SK-N-SH (cell line): ENCODE measurements at regions not wholly inside any gene's neighbourhood (a gene's known extent, or its start where the extent isn't known, plus 50 kb on each side); places are given as distances from the start of the nearest gene placed in this dataset.
A peak's percentile ranks its signal among the peaks of the same experiment; 100 is the strongest.

Experiments
- CTCF ChIA-PET: fragments of 300-600, 350-600 bp; formaldehyde crosslinking; extraction: SDS; loops from one replicate; lab custom pipeline; 2021; lab: Yijun Ruan, JAX
- POLR2A ChIA-PET: fragments of 350-600 bp; sonication (Branson Sonifier 250); formaldehyde crosslinking; extraction: SDS; loops from one replicate; lab custom pipeline; 2020; ENCODE audit warnings: antibody characterized with exemption, inconsistent platforms; lab: Yijun Ruan, JAX
- DNase-seq: peaks from one replicate; pipeline ENCODE4 v3.0.0; 2012
- H2AFZ ChIP-seq: fragments of 200-600 bp; sonication (generic); 2 replicates; pipeline ENCODE4 v1.8.1; 2016; ENCODE audit warnings: antibody characterized with exemption, mild to moderate bottlenecking, low read depth
- H3F3A ChIP-seq: fragments of 200-600 bp; sonication (generic); replicated peaks from 2 replicates; pipeline ENCODE3; 2016; ENCODE audit warnings: antibody characterized with exemption, mild to moderate bottlenecking; ENCODE audit not compliant: insufficient read depth
- H3K27ac ChIP-seq, 2 experiments: fragments of 200-500 bp in 1 of 2; fragments of 200-600 bp in 1 of 2; sonication (Bioruptor generic) in 1 of 2; sonication (generic), shearing (Covaris generic) in 1 of 2; 2 replicates each; pipeline versions ENCODE4 v1.5.1 to v1.6.1; 2014 to 2016; ENCODE audit warnings: low read depth in 2 of 2, inconsistent platforms in 1 of 2, low read length in 1 of 2, mild to moderate bottlenecking in 1 of 2, mixed read lengths in 1 of 2
- H3K27me3 ChIP-seq: fragments of 200-600 bp; sonication (generic), shearing (Covaris generic); 2 replicates; pipeline ENCODE4 v1.6.1; 2016; ENCODE audit warnings: mixed run types; ENCODE audit not compliant: insufficient read depth
- H3K36me3 ChIP-seq, 2 experiments: fragments of 200-500 bp in 1 of 2; fragments of 200-600 bp in 1 of 2; sonication (Bioruptor generic) in 1 of 2; sonication (generic) in 1 of 2; replicated peaks in 1 of 2; 2 replicates each; pipeline versions ENCODE3 to v1.5.1; 2014 to 2016; ENCODE audit warnings: low read length in 1 of 2, mild to moderate bottlenecking in 1 of 2; ENCODE audit not compliant: insufficient read depth in 2 of 2, control insufficient read depth in 1 of 2
- H3K4me1 ChIP-seq, 2 experiments: fragments of 200-500 bp in 1 of 2; fragments of 200-600 bp in 1 of 2; sonication (Bioruptor generic) in 1 of 2; sonication (generic), shearing (Covaris generic) in 1 of 2; 2 replicates each; pipeline versions ENCODE4 v1.5.1 to v1.6.1; 2014 to 2016; ENCODE audit warnings: low read depth in 1 of 2, low read length in 1 of 2, mixed run types in 1 of 2; ENCODE audit not compliant: insufficient read depth in 2 of 2, control insufficient read depth in 1 of 2
- H3K4me2 ChIP-seq: fragments of 200-600 bp; sonication (generic), shearing (Covaris generic); 2 replicates; pipeline ENCODE4 v1.6.1; 2017; ENCODE audit warnings: mixed run types
- H3K4me3 ChIP-seq, 2 experiments: fragments of 200-500 bp in 1 of 2; fragments of 200-600 bp in 1 of 2; sonication (Bioruptor generic) in 1 of 2; sonication (generic), shearing (Covaris generic) in 1 of 2; 2 replicates each; pipeline versions ENCODE4 v1.5.1 to v1.8.1; 2014 to 2016; ENCODE audit warnings: low read depth in 2 of 2, inconsistent platforms in 1 of 2, low read length in 1 of 2, mild to moderate bottlenecking in 1 of 2, mixed read lengths in 1 of 2, moderate library complexity in 1 of 2
- H3K79me2 ChIP-seq: fragments of 200-600 bp; sonication (generic); 2 replicates; pipeline ENCODE4 v1.8.1; 2017; ENCODE audit warnings: mild to moderate bottlenecking; ENCODE audit not compliant: insufficient read depth
- H3K9ac ChIP-seq: fragments of 200-600 bp; sonication (generic); 2 replicates; pipeline ENCODE4 v1.6.1; 2017; ENCODE audit warnings: mixed run types
- H3K9me2 ChIP-seq: fragments of 200-600 bp; sonication (generic); 2 replicates; pipeline ENCODE4 v1.6.1; 2017; ENCODE audit warnings: mixed run types
- H3K9me3 ChIP-seq: fragments of 200-600 bp; sonication (generic); 2 replicates; pipeline ENCODE4 v1.6.1; 2017; ENCODE audit warnings: mixed run types, mild to moderate bottlenecking, moderate library complexity
- H4K20me1 ChIP-seq: fragments of 200-600 bp; sonication (generic); 2 replicates; pipeline ENCODE4 v1.6.1; 2017; ENCODE audit warnings: mild to moderate bottlenecking, mixed run types; ENCODE audit not compliant: insufficient read depth
- CHD2 ChIP-seq: fragments of 150-350 bp; IDR thresholded peaks from 2 replicates; pipeline ENCODE4 v1.6.1; 2018; ENCODE audit warnings: low read length; ENCODE audit not compliant: partially characterized antibody
- ELF1 ChIP-seq: IDR thresholded peaks from 2 replicates; pipeline ENCODE4 v1.4.0; 2012
- EP300 ChIP-seq, 2 experiments: IDR thresholded peaks; 2 replicates each; pipeline versions ENCODE4 v1.4.0 to v1.6.1; 2012; ENCODE audit warnings: borderline replicate concordance in 1 of 2, low read depth in 1 of 2, low read length in 1 of 2
- FOXJ3 ChIP-seq: sonication (generic); formaldehyde crosslinking; IDR thresholded peaks from 2 replicates; pipeline ENCODE4 v1.5.1; 2020; ENCODE audit warnings: mild to moderate bottlenecking, missing genetic modification reagents
- FOXM1 ChIP-seq: IDR thresholded peaks from 2 replicates; pipeline ENCODE4 v1.4.0; 2012; ENCODE audit warnings: low read depth, mild to moderate bottlenecking
- GABPA ChIP-seq: IDR thresholded peaks from 2 replicates; pipeline ENCODE4 v1.4.0; 2012; ENCODE audit warnings: low read depth, mild to moderate bottlenecking
- GATA2 ChIP-seq: sonication (generic); formaldehyde crosslinking; IDR thresholded peaks from 2 replicates; pipeline ENCODE4 v1.5.0; 2020; ENCODE audit warnings: mild to moderate bottlenecking, missing genetic modification reagents
- MEF2A ChIP-seq: IDR thresholded peaks from 2 replicates; pipeline ENCODE4 v1.4.0; 2012; ENCODE audit warnings: low read depth, borderline replicate concordance
- MXI1 ChIP-seq: IDR thresholded peaks from 2 replicates; pipeline ENCODE4 v1.6.1; 2012; ENCODE audit warnings: mild to moderate bottlenecking, low read depth, low read length, improper control_type of control experiment
- NFIC ChIP-seq: IDR thresholded peaks from 2 replicates; pipeline ENCODE4 v1.4.0; 2012; ENCODE audit warnings: borderline replicate concordance
- PBX3 ChIP-seq: IDR thresholded peaks from 2 replicates; pipeline ENCODE4; 2012
- POLR2AphosphoS5 ChIP-seq: IDR thresholded peaks from 2 replicates; pipeline ENCODE4 v1.6.1; 2012; ENCODE audit warnings: low read depth, low read length
- RAD21 ChIP-seq: IDR thresholded peaks from 2 replicates; pipeline ENCODE4 v1.6.1; 2012; ENCODE audit warnings: mild to moderate bottlenecking, low read length
- RCOR1 ChIP-seq: fragments of 150-350 bp; IDR thresholded peaks from 2 replicates; pipeline ENCODE4 v1.6.1; 2017; ENCODE audit warnings: antibody characterized with exemption, low read length
- RFX5 ChIP-seq: IDR thresholded peaks from 2 replicates; pipeline ENCODE4 v1.6.1; 2012; ENCODE audit warnings: mild to moderate bottlenecking, improper control_type of control experiment, low read length
- RXRA ChIP-seq: IDR thresholded peaks from 2 replicates; pipeline ENCODE4 v1.4.0; 2012; ENCODE audit warnings: low read depth, mild to moderate bottlenecking, borderline replicate concordance
- SIN3A ChIP-seq: IDR thresholded peaks from 2 replicates; pipeline ENCODE4 v1.6.1; 2012; ENCODE audit warnings: low read depth, mild to moderate bottlenecking, low read length, moderate library complexity, borderline replicate concordance
- SMC3 ChIP-seq: IDR thresholded peaks from 2 replicates; pipeline ENCODE4 v1.6.1; 2012; ENCODE audit warnings: low read depth, low read length, improper control_type of control experiment
- TEAD4 ChIP-seq: IDR thresholded peaks from 2 replicates; pipeline ENCODE4 v1.4.0; 2012; ENCODE audit warnings: mild to moderate bottlenecking, borderline replicate concordance; ENCODE audit not compliant: insufficient read depth
- USF2 ChIP-seq: fragments of 150-350 bp; IDR thresholded peaks from 2 replicates; pipeline ENCODE4 v1.6.1; 2017; ENCODE audit warnings: antibody characterized with exemption, low read length, low read depth, borderline replicate concordance
- WGBS: methylation state at CpG from one replicate; pipeline ENCODE4 v1.1.6; 2017; ENCODE audit warnings: low lambda C conversion rate; 5-methylcytosine and 5-hydroxymethylcytosine counted together
- TF ChIP-seq, protein P1 (sequence below): IDR thresholded peaks from 2 replicates; pipeline ENCODE4 v1.4.0; 2012; ENCODE audit warnings: low read depth
- TF ChIP-seq, protein P2 (sequence below): IDR thresholded peaks from 2 replicates; pipeline ENCODE4 v1.4.0; 2012; ENCODE audit warnings: low read depth, borderline replicate concordance
- TF ChIP-seq, protein P3 (sequence below): IDR thresholded peaks from 2 replicates; pipeline ENCODE4 v1.4.0; 2012; ENCODE audit warnings: low read depth, borderline replicate concordance
- TF ChIP-seq, protein P4 (sequence below): fragments of 200-600 bp; sonication (generic); IDR thresholded peaks from 2 replicates; pipeline ENCODE4 v1.6.1; 2017; ENCODE audit warnings: antibody characterized with exemption, mild to moderate bottlenecking, moderate library complexity
- TF ChIP-seq, protein P5 (sequence below): fragments of 150-350 bp; IDR thresholded peaks from 2 replicates; pipeline ENCODE4 v1.6.1; 2016; ENCODE audit warnings: mild to moderate bottlenecking, low read depth, low read length

GRCh38 chr1:244349581-244350001 is 102.1 kb downstream of the ADSS2 start:
- Histone ChIP-seq H3F3A (peaks cover 35% of the 10 kb centered on the region), H3K9me3 (no peaks in the 10 kb centered on the region), H3K4me2 (peak overlapping the region; percentile 77), H3K36me3 (no peaks in the 10 kb centered on the region), H3K9me2 (no peaks in the 10 kb centered on the region), H4K20me1 (no peaks in the 10 kb centered on the region), H2AFZ (peak overlapping the region; percentile 74; the same call in 1 of the 2 replicates), H3K4me3 (peak overlapping the region in 1 of 2 experiments; percentile 34; a peak in 1 of 4 replicates), H3K27me3 (no peaks in the 10 kb centered on the region), H3K9ac (peak overlapping the region; percentile 65; the same call in 1 of the 2 replicates), H3K79me2 (no peaks in the 10 kb centered on the region), H3K4me1 (peaks cover 2 to 33% of the 10 kb centered on the region in 2 experiments; a peak in 3 of 4 replicates), H3K27ac (peak overlapping the region; percentile 89 to 100; a peak in 3 of 4 replicates)
- 39% methylated on average over 8 of the region's 8 CpGs for WGBS
- no peak for DNase-seq
- ChIA-PET POLR2A (no interaction called here), CTCF (no interaction called here)
- 0 out of 2 replicates have a peak, but pooled peaks have one; percentile 22 for TF ChIP-seq ELF1
- TF ChIP-seq, protein P1, sequence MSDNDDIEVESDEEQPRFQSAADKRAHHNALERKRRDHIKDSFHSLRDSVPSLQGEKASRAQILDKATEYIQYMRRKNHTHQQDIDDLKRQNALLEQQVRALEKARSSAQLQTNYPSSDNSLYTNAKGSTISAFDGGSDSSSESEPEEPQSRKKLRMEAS = peak; percentile 67; the same call in 1 of the 2 replicates
- TF ChIP-seq FOXJ3 = no peak
- TF ChIP-seq RCOR1 = no peak
- no peak for TF ChIP-seq MXI1
- TF ChIP-seq USF2 = no peak
- TF ChIP-seq, protein P2, sequence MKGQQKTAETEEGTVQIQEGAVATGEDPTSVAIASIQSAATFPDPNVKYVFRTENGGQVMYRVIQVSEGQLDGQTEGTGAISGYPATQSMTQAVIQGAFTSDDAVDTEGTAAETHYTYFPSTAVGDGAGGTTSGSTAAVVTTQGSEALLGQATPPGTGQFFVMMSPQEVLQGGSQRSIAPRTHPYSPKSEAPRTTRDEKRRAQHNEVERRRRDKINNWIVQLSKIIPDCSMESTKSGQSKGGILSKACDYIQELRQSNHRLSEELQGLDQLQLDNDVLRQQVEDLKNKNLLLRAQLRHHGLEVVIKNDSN = no peak
- no peak for TF ChIP-seq MEF2A
- TF ChIP-seq CHD2 = no peak
- peak; percentile 23 to 92; a peak in 1 of 4 replicates for TF ChIP-seq EP300 (IDR thresholded peaks at IDR 0.05; ENCODE audit: borderline replicate concordance in 1 of 2, low read depth in 1 of 2, low read length in 1 of 2)
- no peak for TF ChIP-seq GABPA
- TF ChIP-seq, protein P3, sequence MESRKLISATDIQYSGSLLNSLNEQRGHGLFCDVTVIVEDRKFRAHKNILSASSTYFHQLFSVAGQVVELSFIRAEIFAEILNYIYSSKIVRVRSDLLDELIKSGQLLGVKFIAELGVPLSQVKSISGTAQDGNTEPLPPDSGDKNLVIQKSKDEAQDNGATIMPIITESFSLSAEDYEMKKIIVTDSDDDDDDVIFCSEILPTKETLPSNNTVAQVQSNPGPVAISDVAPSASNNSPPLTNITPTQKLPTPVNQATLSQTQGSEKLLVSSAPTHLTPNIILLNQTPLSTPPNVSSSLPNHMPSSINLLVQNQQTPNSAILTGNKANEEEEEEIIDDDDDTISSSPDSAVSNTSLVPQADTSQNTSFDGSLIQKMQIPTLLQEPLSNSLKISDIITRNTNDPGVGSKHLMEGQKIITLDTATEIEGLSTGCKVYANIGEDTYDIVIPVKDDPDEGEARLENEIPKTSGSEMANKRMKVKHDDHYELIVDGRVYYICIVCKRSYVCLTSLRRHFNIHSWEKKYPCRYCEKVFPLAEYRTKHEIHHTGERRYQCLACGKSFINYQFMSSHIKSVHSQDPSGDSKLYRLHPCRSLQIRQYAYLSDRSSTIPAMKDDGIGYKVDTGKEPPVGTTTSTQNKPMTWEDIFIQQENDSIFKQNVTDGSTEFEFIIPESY = peak; percentile 71
- peak; percentile 63; the same call in 1 of the 2 replicates for TF ChIP-seq SIN3A
- no peak for TF ChIP-seq RFX5
- TF ChIP-seq, protein P4, sequence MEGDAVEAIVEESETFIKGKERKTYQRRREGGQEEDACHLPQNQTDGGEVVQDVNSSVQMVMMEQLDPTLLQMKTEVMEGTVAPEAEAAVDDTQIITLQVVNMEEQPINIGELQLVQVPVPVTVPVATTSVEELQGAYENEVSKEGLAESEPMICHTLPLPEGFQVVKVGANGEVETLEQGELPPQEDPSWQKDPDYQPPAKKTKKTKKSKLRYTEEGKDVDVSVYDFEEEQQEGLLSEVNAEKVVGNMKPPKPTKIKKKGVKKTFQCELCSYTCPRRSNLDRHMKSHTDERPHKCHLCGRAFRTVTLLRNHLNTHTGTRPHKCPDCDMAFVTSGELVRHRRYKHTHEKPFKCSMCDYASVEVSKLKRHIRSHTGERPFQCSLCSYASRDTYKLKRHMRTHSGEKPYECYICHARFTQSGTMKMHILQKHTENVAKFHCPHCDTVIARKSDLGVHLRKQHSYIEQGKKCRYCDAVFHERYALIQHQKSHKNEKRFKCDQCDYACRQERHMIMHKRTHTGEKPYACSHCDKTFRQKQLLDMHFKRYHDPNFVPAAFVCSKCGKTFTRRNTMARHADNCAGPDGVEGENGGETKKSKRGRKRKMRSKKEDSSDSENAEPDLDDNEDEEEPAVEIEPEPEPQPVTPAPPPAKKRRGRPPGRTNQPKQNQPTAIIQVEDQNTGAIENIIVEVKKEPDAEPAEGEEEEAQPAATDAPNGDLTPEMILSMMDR = no peak
- TF ChIP-seq NFIC = peak; percentile 65
- TF ChIP-seq TEAD4 = peak; percentile 86
- TF ChIP-seq GATA2 (CRISPR knock-in tag) = no peak
- peak; percentile 97 for TF ChIP-seq PBX3
- no peak for TF ChIP-seq SMC3
- peak; percentile 41; the same call in 1 of the 2 replicates for TF ChIP-seq POLR2AphosphoS5
- TF ChIP-seq, protein P5, sequence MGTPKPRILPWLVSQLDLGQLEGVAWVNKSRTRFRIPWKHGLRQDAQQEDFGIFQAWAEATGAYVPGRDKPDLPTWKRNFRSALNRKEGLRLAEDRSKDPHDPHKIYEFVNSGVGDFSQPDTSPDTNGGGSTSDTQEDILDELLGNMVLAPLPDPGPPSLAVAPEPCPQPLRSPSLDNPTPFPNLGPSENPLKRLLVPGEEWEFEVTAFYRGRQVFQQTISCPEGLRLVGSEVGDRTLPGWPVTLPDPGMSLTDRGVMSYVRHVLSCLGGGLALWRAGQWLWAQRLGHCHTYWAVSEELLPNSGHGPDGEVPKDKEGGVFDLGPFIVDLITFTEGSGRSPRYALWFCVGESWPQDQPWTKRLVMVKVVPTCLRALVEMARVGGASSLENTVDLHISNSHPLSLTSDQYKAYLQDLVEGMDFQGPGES = no peak
- TF ChIP-seq FOXM1 = peak; percentile 78; the same call in 1 of the 2 replicates
- TF ChIP-seq RAD21 = no peak
- TF ChIP-seq RXRA = peak; percentile 87; the same call in 1 of the 2 replicates
